Endothelial cell of umbilical vein (primary cell): ENCODE measurements at regions not wholly inside any gene's neighbourhood (a gene's known extent, or its start where the extent isn't known, plus 50 kb on each side); places are given as distances from the start of the nearest gene placed in this dataset.

Source experiments
- CTCF ChIP-seq, 2 donors: IDR thresholded peaks; 1 replicate in 1 of 2; 2 replicates in 1 of 2; pipeline ENCODE4 v1.5.1; 2011; ENCODE audit warnings: low read length in 2 of 2, mild to moderate bottlenecking in 2 of 2, moderate library complexity in 2 of 2, control low read depth in 1 of 2, inconsistent platforms in 1 of 2, low read depth in 1 of 2; ENCODE audit not compliant: insufficient read depth in 1 of 2; ENCODE audit errors: extremely low read depth in 1 of 2
- MYC ChIP-seq: IDR thresholded peaks from one replicate; pipeline ENCODE4 v1.6.1; 2011; ENCODE audit warnings: mild to moderate bottlenecking, low read depth, low read length

- TF ChIP-seq CTCF (IDR thresholded peaks at IDR 0.05; ENCODE audit: extremely low read depth in 1 of 2, insufficient read depth in 1 of 2, low read depth in 1 of 2, low read length in 2 of 2) (no peak), MYC (no peak)
These were observed 191.0 kb upstream of the FN1 start for GRCh38 chr2:215626812-215627281.
